IMR-90 (cell line): ENCODE measurements at regions not wholly inside any gene's neighbourhood (a gene's known extent, or its start where the extent isn't known, plus 50 kb on each side); places are given as distances from the start of the nearest gene placed in this dataset.

Source experiments
- ATAC-seq: fragments of 200-7000 bp; cut with Tn5 transposase; 2 replicates; pipeline ENCODE4 v1.9.1; 2020; ENCODE audit warnings: low read depth, mild to moderate bottlenecking, moderate library complexity
- BruUV-seq: library from RNA; stranded (reverse); fragments of 400-500 nt; replicated peaks from 2 replicates; lab custom pipeline; 2021; lab: Mats Ljungman, UMichigan
- CTCF ChIA-PET: fragments of 300-600 bp; formaldehyde crosslinking; extraction: SDS; loops from one replicate; lab custom pipeline; 2021; ENCODE audit warnings: antibody characterized with exemption; lab: Yijun Ruan, JAX
- POLR2A ChIA-PET: fragments of 300-600 bp; sonication (Branson Sonifier 250); formaldehyde crosslinking; loops from one replicate; lab custom pipeline; 2022; ENCODE audit warnings: antibody characterized with exemption; ENCODE audit not compliant: unreplicated experiment; lab: Charles Lee
- DNase-seq: peaks from one replicate; pipeline ENCODE4 v3.0.0; 2013
- H2AFZ ChIP-seq: replicated peaks from 2 replicates; pipeline ENCODE3; 2013; ENCODE audit warnings: low read length, mild to moderate bottlenecking; ENCODE audit not compliant: poor library complexity
- H2AK5ac ChIP-seq: 2 replicates; pipeline ENCODE4 v1.6.1; 2013; ENCODE audit warnings: low read depth, low read length, inconsistent platforms
- H2AK9ac ChIP-seq: replicated peaks from 2 replicates; pipeline ENCODE3; 2013; ENCODE audit warnings: mild to moderate bottlenecking, low read depth, low read length, moderate library complexity; ENCODE audit not compliant: poor library complexity
- H2BK120ac ChIP-seq: 2 replicates; pipeline ENCODE4 v1.6.1; 2013; ENCODE audit warnings: low read depth, low read length, inconsistent platforms
- H2BK15ac ChIP-seq: 3 replicates; pipeline ENCODE4 v1.6.1; 2013; ENCODE audit warnings: low read depth, low read length, inconsistent platforms
- H2BK20ac ChIP-seq: 2 replicates; pipeline ENCODE4 v1.6.1; 2013; ENCODE audit warnings: low read depth, mild to moderate bottlenecking, inconsistent platforms, low read length, moderate library complexity
- H2BK5ac ChIP-seq: 2 replicates; pipeline ENCODE4 v1.6.1; 2013; ENCODE audit warnings: mild to moderate bottlenecking, low read depth, low read length, inconsistent platforms; ENCODE audit not compliant: poor library complexity, severe bottlenecking
- H3K14ac ChIP-seq: replicated peaks from 2 replicates; pipeline ENCODE4 v1.6.1; 2013; ENCODE audit warnings: low read depth, low read length, inconsistent platforms
- H3K18ac ChIP-seq: 2 replicates; pipeline ENCODE4 v1.6.1; 2013; ENCODE audit warnings: low read depth, low read length, control low read depth
- H3K23ac ChIP-seq: 2 replicates; pipeline ENCODE4 v1.6.1; 2013; ENCODE audit warnings: low read depth, low read length, inconsistent platforms
- H3K27ac ChIP-seq: 2 replicates; pipeline ENCODE4 v1.5.1; 2013; ENCODE audit warnings: mild to moderate bottlenecking, control low read depth, low read length; ENCODE audit not compliant: insufficient read depth
- H3K27me3 ChIP-seq: 2 replicates; pipeline ENCODE4 v1.6.1; 2013; ENCODE audit warnings: low read length; ENCODE audit not compliant: control insufficient read depth, insufficient read depth
- H3K36me3 ChIP-seq: 2 replicates; pipeline ENCODE4 v1.6.1; 2013; ENCODE audit warnings: low read length, mixed read lengths; ENCODE audit not compliant: control insufficient read depth, insufficient read depth
- H3K4ac ChIP-seq: 2 replicates; pipeline ENCODE4 v1.6.1; 2013; ENCODE audit warnings: low read depth, low read length, inconsistent platforms
- H3K4me1 ChIP-seq: 2 replicates; pipeline ENCODE4 v1.6.1; 2013; ENCODE audit warnings: low read length, mixed read lengths; ENCODE audit not compliant: control insufficient read depth, insufficient read depth
- H3K4me2 ChIP-seq: 2 replicates; pipeline ENCODE4 v1.6.1; 2013; ENCODE audit warnings: low read depth, mild to moderate bottlenecking, control low read depth, low read length, moderate library complexity
- H3K4me3 ChIP-seq: 2 replicates; pipeline ENCODE4 v1.5.1; 2013; ENCODE audit warnings: low read depth, mild to moderate bottlenecking, control low read depth, low read length, moderate library complexity; ENCODE audit not compliant: insufficient read depth
- H3K56ac ChIP-seq: 2 replicates; pipeline ENCODE4 v1.6.1; 2013; ENCODE audit warnings: low read length, inconsistent platforms; ENCODE audit not compliant: insufficient read depth; ENCODE audit errors: extremely low read depth
- H3K79me1 ChIP-seq, 2 experiments: 2 replicates each; pipeline ENCODE4 v1.6.1; 2013; ENCODE audit warnings: low read length in 2 of 2, inconsistent platforms in 1 of 2, low read depth in 1 of 2
- H3K9ac ChIP-seq: 2 replicates; pipeline ENCODE4 v1.6.1; 2013; ENCODE audit warnings: low read depth, low read length, control low read depth
- H3K9me1 ChIP-seq: 2 replicates; pipeline ENCODE4 v1.6.1; 2013; ENCODE audit warnings: low read length, inconsistent platforms; ENCODE audit not compliant: insufficient read depth
- H3K9me3 ChIP-seq: 2 replicates; pipeline ENCODE4 v1.6.1; 2013; ENCODE audit warnings: low read length; ENCODE audit not compliant: control insufficient read depth, insufficient read depth
- H4K20me1 ChIP-seq: 2 replicates; pipeline ENCODE4 v1.6.1; 2013; ENCODE audit warnings: low read length, inconsistent platforms; ENCODE audit not compliant: insufficient read depth
- H4K5ac ChIP-seq: 2 replicates; pipeline ENCODE4 v1.6.1; 2013; ENCODE audit warnings: mild to moderate bottlenecking, low read depth, low read length, control low read depth
- H4K8ac ChIP-seq, 2 experiments: 2 replicates each; pipeline ENCODE4 v1.6.1; 2013; ENCODE audit warnings: low read depth in 2 of 2, low read length in 2 of 2, control low read depth in 1 of 2, inconsistent platforms in 1 of 2
- H4K91ac ChIP-seq: 2 replicates; pipeline ENCODE4 v1.6.1; 2013; ENCODE audit warnings: low read depth, low read length, inconsistent platforms; ENCODE audit not compliant: insufficient read depth
- BHLHE40 ChIP-seq: fragments of 150-350 bp; IDR thresholded peaks from 2 replicates; pipeline ENCODE4 v1.6.1; 2016; ENCODE audit warnings: mild to moderate bottlenecking, low read depth, low read length
- CEBPB ChIP-seq: IDR thresholded peaks from 2 replicates; pipeline ENCODE4 v1.6.1; 2012; ENCODE audit warnings: low read depth, low read length, improper control_type of control experiment
- CHD1 ChIP-seq: IDR thresholded peaks from 2 replicates; pipeline ENCODE4 v1.6.1; 2012; ENCODE audit warnings: low read depth, low read length, improper control_type of control experiment
- FOS ChIP-seq: fragments of 150-350 bp; IDR thresholded peaks from 2 replicates; pipeline ENCODE4 v1.6.1; 2016; ENCODE audit warnings: low read depth, low read length
- MAFK ChIP-seq: IDR thresholded peaks from 2 replicates; pipeline ENCODE4 v1.6.1; 2012; ENCODE audit warnings: low read depth, low read length, improper control_type of control experiment
- MAZ ChIP-seq: IDR thresholded peaks from 2 replicates; pipeline ENCODE4 v1.6.1; 2012; ENCODE audit warnings: low read depth, mild to moderate bottlenecking, low read length, improper control_type of control experiment, moderate library complexity, borderline replicate concordance
- MXI1 ChIP-seq: IDR thresholded peaks from 2 replicates; pipeline ENCODE4 v1.6.1; 2012; ENCODE audit warnings: low read depth, mild to moderate bottlenecking, low read length, moderate library complexity, borderline replicate concordance
- NFE2L2 ChIP-seq: fragments of 150-350 bp; IDR thresholded peaks from 2 replicates; pipeline ENCODE4 v1.6.1; 2016; ENCODE audit warnings: low read depth, mild to moderate bottlenecking, low read length
- POLR2A ChIP-seq: IDR thresholded peaks from 2 replicates; pipeline ENCODE4 v1.6.1; 2012; ENCODE audit warnings: mild to moderate bottlenecking, low read depth, low read length
- RAD21 ChIP-seq: IDR thresholded peaks from 2 replicates; pipeline ENCODE4 v1.6.1; 2012; ENCODE audit warnings: low read length, improper control_type of control experiment
- RCOR1 ChIP-seq: IDR thresholded peaks from 2 replicates; pipeline ENCODE4 v1.6.1; 2012; ENCODE audit warnings: mild to moderate bottlenecking, low read length, improper control_type of control experiment; ENCODE audit not compliant: insufficient replicate concordance
- RFX5 ChIP-seq: IDR thresholded peaks from 2 replicates; pipeline ENCODE4 v1.8.0; 2012; ENCODE audit warnings: low read depth, mild to moderate bottlenecking, low read length, moderate library complexity
- SMC3 ChIP-seq: fragments of 150-350 bp; IDR thresholded peaks from 2 replicates; pipeline ENCODE4 v1.6.1; 2016; ENCODE audit warnings: low read depth, mild to moderate bottlenecking, antibody characterized with exemption, low read length, moderate library complexity
- WGBS, 2 experiments: methylation state at CpG; one replicate each; pipeline versions ENCODE4 v1.1.5 to v1.1.7; 2013; ENCODE audit warnings: missing lambda C conversion rate in 2 of 2; ENCODE audit not compliant: insufficient read length in 1 of 2; ENCODE audit errors: extremely low coverage in 2 of 2; 5-methylcytosine and 5-hydroxymethylcytosine counted together
- dilution Hi-C: fragments of 300-500 bp; cut with HindIII; formaldehyde crosslinking; loops from one replicate; pipeline ENCODE4 v1.14.3; 2018; ENCODE audit warnings: low sequenced_read_pairs; ENCODE audit not compliant: unreplicated experiment
- in situ Hi-C: fragments of 300-500 bp; cut with MboI; formaldehyde crosslinking; loops from 3 replicates; pipeline ENCODE4 v1.14.3; 2019; ENCODE audit warnings: low sequenced_read_pairs, inconsistent platforms, mixed read lengths
- intact Hi-C: fragments of 100-400 bp; cut with micrococcal nuclease; formaldehyde crosslinking; loops from 2 replicates; pipeline ENCODE4 v1.10.0; 2022
- TF ChIP-seq, protein P1 (sequence below): fragments of 150-350 bp; IDR thresholded peaks from 2 replicates; pipeline ENCODE4 v1.6.1; 2017; ENCODE audit warnings: mild to moderate bottlenecking, antibody characterized with exemption, low read length, low read depth
- TF ChIP-seq, protein P2 (sequence below): fragments of 150-350 bp; IDR thresholded peaks from 2 replicates; pipeline ENCODE4 v1.6.1; 2016; ENCODE audit warnings: low read depth, mild to moderate bottlenecking, low read length, moderate library complexity, borderline replicate concordance
- TF ChIP-seq, protein P3 (sequence below): conservative IDR thresholded peaks from 2 replicates; pipeline ENCODE4 v1.5.1; 2012; ENCODE audit warnings: mild to moderate bottlenecking, low read depth, low read length, improper control_type of control experiment

DNA sequence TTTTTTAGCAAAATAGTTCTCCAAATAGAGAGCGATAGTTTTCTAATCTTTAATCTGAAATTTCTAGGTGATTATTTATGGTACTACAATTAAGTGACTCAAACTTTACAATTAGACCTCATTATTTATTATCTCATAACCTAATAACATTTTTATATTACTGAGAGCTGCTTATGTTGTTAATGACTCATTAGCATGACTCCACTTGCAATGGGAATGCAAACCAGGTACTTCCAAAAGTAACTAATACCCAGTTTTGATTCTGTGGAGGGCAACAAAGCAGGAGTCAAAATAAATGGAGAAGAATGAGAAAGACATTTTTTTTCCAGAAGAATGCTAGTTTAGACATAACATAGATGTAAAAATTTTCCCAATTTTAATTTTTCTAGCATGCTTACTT is 466.0 kb downstream of the PLK2 start:
- H3K9me1 ChIP-seq, result no peaks in the 10 kb centered on the region
- H3K4ac ChIP-seq, result no peak overlapping the region
- DNase-seq (no peak), ATAC-seq (no peak)
- no peak overlapping the region for H3K4me2 ChIP-seq
- no peak overlapping the region for H4K8ac ChIP-seq
- no peak overlapping the region for H2BK120ac ChIP-seq
- H4K91ac ChIP-seq, result no peak overlapping the region
- H4K5ac ChIP-seq, result no peak overlapping the region
- no peak overlapping the region for H3K27ac ChIP-seq
- dilution Hi-C loops, result no loop called here
- H3K9me3 ChIP-seq, result no peaks in the 10 kb centered on the region
- ChIA-PET POLR2A (no interaction called here), CTCF (no interaction called here)
- H2BK5ac ChIP-seq, result no peak overlapping the region
- in situ Hi-C loops, result no loop called here
- H3K27me3 ChIP-seq, result no peaks in the 10 kb centered on the region
- H2AK9ac ChIP-seq, result no peak overlapping the region
- H3K18ac ChIP-seq, result no peak overlapping the region
- no peaks in the 10 kb centered on the region for H3K79me1 ChIP-seq
- H3K56ac ChIP-seq, result no peak overlapping the region
- H3K9ac ChIP-seq, result no peak overlapping the region
- no peak overlapping the region for H3K23ac ChIP-seq
- no peak overlapping the region for H3K14ac ChIP-seq
- no peak overlapping the region for H2AK5ac ChIP-seq
- H3K36me3 ChIP-seq, result no peaks in the 10 kb centered on the region
- TF ChIP-seq RAD21 (no peak), CHD1 (no peak), MAFK (no peak), SMC3 (no peak), MXI1 (no peak), POLR2A (no peak), FOS (no peak), RCOR1 (no peak), MAZ (no peak), NFE2L2 (no peak), CEBPB (no peak), RFX5 (no peak), BHLHE40 (no peak)
- TF ChIP-seq, protein P1, sequence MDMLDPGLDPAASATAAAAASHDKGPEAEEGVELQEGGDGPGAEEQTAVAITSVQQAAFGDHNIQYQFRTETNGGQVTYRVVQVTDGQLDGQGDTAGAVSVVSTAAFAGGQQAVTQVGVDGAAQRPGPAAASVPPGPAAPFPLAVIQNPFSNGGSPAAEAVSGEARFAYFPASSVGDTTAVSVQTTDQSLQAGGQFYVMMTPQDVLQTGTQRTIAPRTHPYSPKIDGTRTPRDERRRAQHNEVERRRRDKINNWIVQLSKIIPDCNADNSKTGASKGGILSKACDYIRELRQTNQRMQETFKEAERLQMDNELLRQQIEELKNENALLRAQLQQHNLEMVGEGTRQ, result no peak
- TF ChIP-seq, protein P2, sequence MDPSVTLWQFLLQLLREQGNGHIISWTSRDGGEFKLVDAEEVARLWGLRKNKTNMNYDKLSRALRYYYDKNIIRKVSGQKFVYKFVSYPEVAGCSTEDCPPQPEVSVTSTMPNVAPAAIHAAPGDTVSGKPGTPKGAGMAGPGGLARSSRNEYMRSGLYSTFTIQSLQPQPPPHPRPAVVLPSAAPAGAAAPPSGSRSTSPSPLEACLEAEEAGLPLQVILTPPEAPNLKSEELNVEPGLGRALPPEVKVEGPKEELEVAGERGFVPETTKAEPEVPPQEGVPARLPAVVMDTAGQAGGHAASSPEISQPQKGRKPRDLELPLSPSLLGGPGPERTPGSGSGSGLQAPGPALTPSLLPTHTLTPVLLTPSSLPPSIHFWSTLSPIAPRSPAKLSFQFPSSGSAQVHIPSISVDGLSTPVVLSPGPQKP, result no peak
- TF ChIP-seq, protein P3, sequence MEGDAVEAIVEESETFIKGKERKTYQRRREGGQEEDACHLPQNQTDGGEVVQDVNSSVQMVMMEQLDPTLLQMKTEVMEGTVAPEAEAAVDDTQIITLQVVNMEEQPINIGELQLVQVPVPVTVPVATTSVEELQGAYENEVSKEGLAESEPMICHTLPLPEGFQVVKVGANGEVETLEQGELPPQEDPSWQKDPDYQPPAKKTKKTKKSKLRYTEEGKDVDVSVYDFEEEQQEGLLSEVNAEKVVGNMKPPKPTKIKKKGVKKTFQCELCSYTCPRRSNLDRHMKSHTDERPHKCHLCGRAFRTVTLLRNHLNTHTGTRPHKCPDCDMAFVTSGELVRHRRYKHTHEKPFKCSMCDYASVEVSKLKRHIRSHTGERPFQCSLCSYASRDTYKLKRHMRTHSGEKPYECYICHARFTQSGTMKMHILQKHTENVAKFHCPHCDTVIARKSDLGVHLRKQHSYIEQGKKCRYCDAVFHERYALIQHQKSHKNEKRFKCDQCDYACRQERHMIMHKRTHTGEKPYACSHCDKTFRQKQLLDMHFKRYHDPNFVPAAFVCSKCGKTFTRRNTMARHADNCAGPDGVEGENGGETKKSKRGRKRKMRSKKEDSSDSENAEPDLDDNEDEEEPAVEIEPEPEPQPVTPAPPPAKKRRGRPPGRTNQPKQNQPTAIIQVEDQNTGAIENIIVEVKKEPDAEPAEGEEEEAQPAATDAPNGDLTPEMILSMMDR, result no peak
- no CpG with 5 or more reads among the region's 1 CpG for WGBS, 2 experiments
- BruUV-seq, result no TSS peak
- no peaks in the 10 kb centered on the region for H4K20me1 ChIP-seq
- no peak overlapping the region for H3K4me3 ChIP-seq
- no peak overlapping the region for H2AFZ ChIP-seq
- no peak overlapping the region for H2BK20ac ChIP-seq
- intact Hi-C loops, result no loop called here
- H3K4me1 ChIP-seq, result no peaks in the 10 kb centered on the region
- H2BK15ac ChIP-seq, result no peak overlapping the region
